HepG2 (cell line): ENCODE measurements at regions not wholly inside any gene's neighbourhood (a gene's known extent, or its start where the extent isn't known, plus 50 kb on each side); places are given as distances from the start of the nearest gene placed in this dataset.

Source experiments
- CERS6 ChIP-seq: sonication (generic); formaldehyde crosslinking; IDR thresholded peaks from 2 replicates; pipeline ENCODE4 v1.5.0; 2020; ENCODE audit warnings: missing genetic modification reagents
- HNRNPK ChIP-seq: fragments of 200-400 bp; formaldehyde crosslinking; IDR thresholded peaks from 2 replicates; pipeline ENCODE4 v1.6.1; 2018; ENCODE audit warnings: low read length, low read depth, moderate library complexity, mild to moderate bottlenecking; ENCODE audit not compliant: poor library complexity, severe bottlenecking
- ISL2 ChIP-seq: sonication (generic); formaldehyde crosslinking; IDR thresholded peaks from 2 replicates; pipeline ENCODE4 v1.5.0; 2020; ENCODE audit warnings: missing genetic modification reagents
- MXD1 ChIP-seq: sonication (generic); formaldehyde crosslinking; IDR thresholded peaks from 2 replicates; pipeline ENCODE4 v1.4.0; 2020; ENCODE audit warnings: mild to moderate bottlenecking, missing genetic modification reagents
- MYNN ChIP-seq: sonication (generic); formaldehyde crosslinking; IDR thresholded peaks from 2 replicates; pipeline ENCODE4 v1.4.0; 2020; ENCODE audit warnings: mild to moderate bottlenecking, low read depth, missing genetic modification reagents
- RAD51 ChIP-seq: fragments of 450-650 bp; IDR thresholded peaks from 2 replicates; pipeline ENCODE4 v1.6.1; 2016; ENCODE audit warnings: borderline replicate concordance
- TSC22D2 ChIP-seq: sonication (generic); formaldehyde crosslinking; IDR thresholded peaks from 2 replicates; pipeline ENCODE4 v1.5.1; 2020; ENCODE audit warnings: missing genetic modification reagents, mild to moderate bottlenecking, borderline replicate concordance
- ZNF205 ChIP-seq: IDR thresholded peaks from 2 replicates; pipeline ENCODE4 v1.6.1; 2018; ENCODE audit warnings: missing biosample characterization, missing genetic modification reagents
- TF ChIP-seq, protein P1 (sequence below): sonication (generic); formaldehyde crosslinking; conservative IDR thresholded peaks from 2 replicates; pipeline ENCODE4 v1.8.0; 2022; ENCODE audit warnings: low read depth, missing genetic modification reagents
- TF ChIP-seq, protein P2 (sequence below): sonication (generic); formaldehyde crosslinking; IDR thresholded peaks from 2 replicates; pipeline ENCODE4 v1.8.1; 2022; ENCODE audit warnings: mild to moderate bottlenecking, missing genetic modification reagents

DNA sequence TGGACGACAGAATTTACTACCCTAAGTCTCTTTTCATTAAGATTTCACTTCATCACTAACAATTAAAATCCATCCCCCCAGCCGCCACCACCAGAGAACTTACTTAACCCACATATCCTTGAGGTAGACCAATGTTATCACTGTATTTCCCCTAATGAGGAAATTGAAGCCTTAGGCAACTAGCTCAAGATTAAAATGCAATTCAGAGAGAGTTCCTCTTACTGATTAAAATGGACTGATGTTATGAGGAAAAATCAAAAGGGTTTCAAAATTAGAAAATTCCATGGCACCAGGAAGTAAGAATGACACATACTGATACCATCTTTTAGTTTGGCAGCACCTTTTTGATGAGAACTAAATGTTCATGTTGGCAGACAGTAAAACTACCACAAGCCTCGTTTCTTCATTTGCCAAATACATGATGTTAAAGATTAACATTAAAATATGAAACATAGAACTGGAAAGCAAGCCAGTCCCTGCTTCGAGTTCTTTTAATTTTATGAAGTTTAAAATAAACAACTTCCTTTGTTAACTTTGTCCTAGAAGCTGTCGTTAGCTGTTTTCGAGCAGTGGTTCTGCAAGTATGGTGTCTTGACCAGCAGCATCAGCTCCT, 69.3 kb upstream of the CCDC160 start (continued):
- TF ChIP-seq MXD1 (CRISPR knock-in tag) (no peak), ISL2 (no peak), TSC22D2 (CRISPR knock-in tag) (no peak), ZNF205 (CRISPR knock-in tag) (no peak), RAD51 (no peak), MYNN (CRISPR knock-in tag) (no peak), CERS6 (CRISPR knock-in tag) (no peak), HNRNPK (no peak)
- TF ChIP-seq, protein P1, sequence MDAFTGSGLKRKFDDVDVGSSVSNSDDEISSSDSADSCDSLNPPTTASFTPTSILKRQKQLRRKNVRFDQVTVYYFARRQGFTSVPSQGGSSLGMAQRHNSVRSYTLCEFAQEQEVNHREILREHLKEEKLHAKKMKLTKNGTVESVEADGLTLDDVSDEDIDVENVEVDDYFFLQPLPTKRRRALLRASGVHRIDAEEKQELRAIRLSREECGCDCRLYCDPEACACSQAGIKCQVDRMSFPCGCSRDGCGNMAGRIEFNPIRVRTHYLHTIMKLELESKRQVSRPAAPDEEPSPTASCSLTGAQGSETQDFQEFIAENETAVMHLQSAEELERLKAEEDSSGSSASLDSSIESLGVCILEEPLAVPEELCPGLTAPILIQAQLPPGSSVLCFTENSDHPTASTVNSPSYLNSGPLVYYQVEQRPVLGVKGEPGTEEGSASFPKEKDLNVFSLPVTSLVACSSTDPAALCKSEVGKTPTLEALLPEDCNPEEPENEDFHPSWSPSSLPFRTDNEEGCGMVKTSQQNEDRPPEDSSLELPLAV (CRISPR knock-in tag) = no peak
- TF ChIP-seq, protein P2, sequence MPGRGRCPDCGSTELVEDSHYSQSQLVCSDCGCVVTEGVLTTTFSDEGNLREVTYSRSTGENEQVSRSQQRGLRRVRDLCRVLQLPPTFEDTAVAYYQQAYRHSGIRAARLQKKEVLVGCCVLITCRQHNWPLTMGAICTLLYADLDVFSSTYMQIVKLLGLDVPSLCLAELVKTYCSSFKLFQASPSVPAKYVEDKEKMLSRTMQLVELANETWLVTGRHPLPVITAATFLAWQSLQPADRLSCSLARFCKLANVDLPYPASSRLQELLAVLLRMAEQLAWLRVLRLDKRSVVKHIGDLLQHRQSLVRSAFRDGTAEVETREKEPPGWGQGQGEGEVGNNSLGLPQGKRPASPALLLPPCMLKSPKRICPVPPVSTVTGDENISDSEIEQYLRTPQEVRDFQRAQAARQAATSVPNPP (CRISPR knock-in tag) = no peak
